ENCODE measurements at regions not wholly inside any gene's neighbourhood (a gene's known extent, or its start where the extent isn't known, plus 50 kb on each side); places are given as distances from the start of the nearest gene placed in this dataset.

DNA sequence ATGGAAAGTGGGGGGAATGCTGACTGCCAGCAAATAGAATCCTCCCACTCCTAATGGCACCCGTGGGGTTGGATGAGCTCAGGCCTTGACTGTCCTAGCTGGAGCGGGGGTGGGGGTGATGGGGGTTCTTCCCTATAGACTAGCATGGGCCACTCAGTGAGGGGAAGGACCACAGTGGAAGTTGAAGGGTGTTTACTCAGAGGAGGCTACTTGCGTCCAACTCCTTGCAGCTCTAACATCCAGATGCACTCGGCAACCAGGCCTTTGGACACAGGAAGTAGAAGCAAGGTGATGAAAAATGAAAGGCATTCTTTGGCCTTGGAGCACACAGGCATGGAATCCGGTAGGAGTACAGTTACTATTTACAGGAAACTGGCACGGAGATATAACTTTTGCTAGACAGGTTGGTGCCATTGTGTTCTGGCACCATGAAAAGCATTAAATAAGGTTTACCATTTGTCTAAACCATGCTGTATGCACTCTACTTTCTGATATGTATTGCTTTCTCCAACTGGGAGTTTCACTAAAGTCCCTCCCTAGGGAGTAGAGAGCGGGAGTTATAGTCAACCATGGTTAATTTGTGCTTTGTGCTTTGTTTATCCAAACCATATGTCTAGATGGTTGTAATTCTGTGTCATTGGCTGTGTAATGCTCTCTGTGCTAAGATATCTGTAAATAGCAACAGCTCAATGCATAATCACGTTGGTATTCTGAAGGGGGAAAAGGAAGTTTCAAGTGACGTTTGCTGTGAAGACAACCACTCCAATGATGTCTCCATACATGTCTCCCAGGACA lies 125.3 kb downstream of the TSHZ3 start:
- DNase-seq (ENCODE audit: low read depth in 4 of 4, low spot score in 1 of 4) = no peak

DNA sequence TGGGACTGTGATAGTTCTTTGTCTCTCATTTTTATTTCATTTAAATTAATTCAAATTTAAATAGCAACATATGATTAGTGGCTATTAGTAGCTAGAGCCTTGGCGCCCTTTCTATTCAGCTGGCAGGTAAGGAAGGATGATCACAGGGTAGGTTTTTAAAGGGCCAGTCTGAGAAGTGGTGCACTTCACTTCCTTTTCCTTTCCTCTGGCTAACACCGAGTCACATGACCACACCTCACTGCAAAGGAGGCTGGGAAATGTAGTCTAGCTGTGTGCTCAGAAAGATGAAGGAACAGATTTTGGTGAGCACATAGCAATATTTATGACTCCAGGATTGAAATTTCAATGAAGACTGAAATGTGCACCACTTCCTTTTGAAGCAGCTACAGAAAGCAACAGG lies 128.7 kb downstream of the TSHZ3 start:
- DNase-seq (ENCODE audit: low read depth in 4 of 4, low spot score in 1 of 4) = no peak

DNA sequence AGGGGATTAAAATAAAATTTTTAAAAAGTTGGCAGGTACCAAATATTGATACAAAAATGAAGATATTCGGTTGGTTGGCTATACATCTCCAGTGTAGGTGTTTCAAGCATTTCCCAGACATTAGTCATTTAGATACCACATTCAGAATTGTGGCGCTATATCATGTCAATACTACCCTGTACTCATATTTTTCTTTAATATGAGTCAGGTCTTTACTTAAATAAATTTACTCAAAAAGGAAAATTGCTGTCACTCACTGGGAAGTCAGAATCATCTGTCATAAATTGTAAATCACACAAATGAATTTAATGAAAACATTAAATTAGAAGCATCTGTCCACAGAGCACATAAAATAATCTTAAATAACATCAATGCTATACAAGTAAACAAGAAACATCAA lies 134.2 kb downstream of the TSHZ3 start:
- DNase-seq (ENCODE audit: low read depth in 4 of 4, low spot score in 1 of 4) = no peak

DNA sequence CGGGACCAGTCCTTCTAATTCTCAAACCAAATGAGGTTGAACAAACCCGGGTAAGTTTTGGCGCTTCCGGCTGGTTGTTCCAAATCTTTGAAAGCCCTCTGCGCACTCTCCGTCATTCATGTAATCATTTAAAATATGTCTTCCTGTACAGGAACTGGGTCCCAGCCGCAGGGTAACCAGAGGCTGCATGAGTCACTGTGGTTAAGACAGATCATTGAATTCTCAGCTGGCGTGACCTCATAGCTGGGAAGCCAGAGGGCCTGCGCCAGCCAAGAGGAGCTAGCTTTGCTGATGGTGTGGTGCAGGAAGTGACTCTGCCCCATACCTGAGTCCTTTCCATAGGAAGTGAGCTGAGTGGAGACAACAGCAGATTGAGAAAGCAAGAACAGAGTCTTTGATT lies 135.2 kb downstream of the TSHZ3 start:
- peak; percentile 60 to 80 (median 74) for DNase-seq (ENCODE audit: low read depth in 4 of 4, low spot score in 1 of 4)

DNA sequence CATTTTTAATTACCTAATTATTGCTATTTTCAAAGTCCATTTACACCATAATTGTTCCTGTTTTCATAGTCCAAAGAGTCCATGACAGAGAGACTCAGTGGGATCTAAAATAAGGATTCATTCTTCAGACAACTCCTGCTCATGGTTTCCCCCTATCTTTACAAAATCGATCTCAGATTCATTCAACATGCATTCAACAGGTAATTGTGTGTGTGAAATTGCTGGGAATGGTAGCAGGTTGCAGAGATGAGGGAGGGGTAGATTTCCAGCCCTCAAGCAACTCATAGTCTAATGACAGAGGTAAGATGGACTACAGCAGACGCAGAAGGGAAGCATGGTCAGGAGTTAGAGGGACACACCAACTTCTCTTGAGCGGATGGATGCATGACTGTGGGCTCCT lies 138.1 kb downstream of the TSHZ3 start:
- no peak for DNase-seq (ENCODE audit: low read depth in 4 of 4, low spot score in 1 of 4)

DNA sequence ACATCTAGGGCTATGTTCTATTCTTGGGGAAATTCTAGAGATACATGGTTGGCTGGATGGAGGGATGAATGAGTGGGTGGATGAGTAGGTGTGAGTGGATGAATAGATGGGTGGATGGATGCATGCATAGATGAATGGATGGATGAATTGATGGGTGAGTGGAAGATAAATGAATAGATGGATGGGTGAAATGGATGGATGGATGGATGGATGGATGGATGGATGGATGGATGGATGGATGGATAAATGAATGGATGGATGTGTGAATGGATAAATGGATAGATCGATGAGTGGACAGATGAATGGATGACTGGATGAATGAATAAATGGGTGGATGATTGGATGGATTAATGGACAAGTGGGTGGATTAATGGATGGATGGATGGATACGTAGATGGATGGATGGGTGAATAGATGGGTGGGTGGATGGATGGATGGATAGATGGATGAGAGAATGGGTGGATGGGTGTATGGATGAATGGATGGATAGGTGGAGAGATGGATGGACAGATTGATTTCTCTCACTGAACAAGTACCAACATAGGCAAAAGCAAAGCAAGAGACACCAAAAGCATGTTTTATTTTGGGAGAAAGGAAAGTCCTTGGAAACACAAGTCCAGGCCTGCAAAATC lies 143.2 kb downstream of the TSHZ3 start:
- no peak for DNase-seq (ENCODE audit: low read depth in 4 of 4, low spot score in 1 of 4)

DNA sequence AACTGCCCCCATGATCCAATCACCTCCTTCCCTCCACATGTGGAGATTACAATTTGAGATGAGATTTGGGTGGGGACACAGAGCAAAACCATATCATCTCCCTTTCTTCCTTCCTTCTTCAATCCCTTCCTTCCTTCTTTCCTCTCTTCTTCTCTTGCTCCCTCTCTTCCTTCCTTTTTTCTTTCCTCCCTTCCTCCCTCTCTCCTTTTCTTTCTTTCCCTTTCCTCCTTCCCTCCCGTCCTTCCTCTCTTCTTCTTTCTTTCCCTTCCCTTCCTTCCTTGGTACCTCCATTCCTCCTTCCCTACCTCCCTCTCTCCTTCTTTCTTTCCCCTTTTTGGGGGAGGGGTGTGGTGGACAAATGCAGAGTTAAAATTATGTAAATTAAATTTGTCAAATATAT lies 145.1 kb downstream of the TSHZ3 start:
- no peak for DNase-seq (ENCODE audit: low read depth in 4 of 4, low spot score in 1 of 4)

DNA sequence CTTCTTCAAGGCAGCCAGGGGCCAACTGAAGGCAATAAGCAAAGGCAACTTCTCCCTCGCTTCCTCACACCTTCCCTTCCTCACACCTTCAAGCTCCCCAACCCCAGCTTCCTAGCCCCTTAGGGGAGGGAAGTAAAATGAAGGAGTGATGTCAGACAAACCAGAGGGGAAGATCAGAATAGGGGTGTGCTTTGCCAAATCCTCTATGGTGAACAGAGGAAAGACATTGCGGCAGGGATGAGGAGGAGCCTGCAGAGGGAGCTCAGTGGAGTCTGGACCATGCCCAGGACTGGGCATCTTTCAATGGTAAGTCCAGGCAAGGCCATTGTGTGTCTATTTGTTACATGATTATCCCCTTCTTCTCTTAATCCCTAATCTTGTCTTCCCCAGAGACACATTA lies 164.0 kb downstream of the TSHZ3 start:
- DNase-seq (ENCODE audit: low read depth in 4 of 4, low spot score in 1 of 4) = no peak

DNA sequence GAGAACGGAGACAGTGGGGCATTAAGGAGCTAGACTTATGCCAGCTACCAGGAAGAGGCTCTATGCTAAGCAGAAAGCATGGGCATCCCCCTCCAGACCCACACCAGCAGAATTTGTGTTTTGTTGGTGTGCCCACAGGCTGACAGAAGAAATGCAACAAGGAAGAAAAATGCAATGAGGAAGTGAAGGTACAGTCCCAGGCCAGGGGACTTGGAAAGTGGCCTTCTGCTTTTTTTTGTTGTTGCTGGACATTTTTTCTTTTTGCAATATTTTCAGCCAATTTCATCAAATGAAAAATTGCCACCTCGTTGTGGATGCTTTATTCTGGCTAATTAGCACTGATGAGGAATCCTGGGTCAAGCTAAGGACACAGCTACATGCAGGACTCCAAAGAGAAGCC lies 167.7 kb downstream of the TSHZ3 start:
- no peak for DNase-seq (ENCODE audit: low read depth in 4 of 4, low spot score in 1 of 4)

DNA sequence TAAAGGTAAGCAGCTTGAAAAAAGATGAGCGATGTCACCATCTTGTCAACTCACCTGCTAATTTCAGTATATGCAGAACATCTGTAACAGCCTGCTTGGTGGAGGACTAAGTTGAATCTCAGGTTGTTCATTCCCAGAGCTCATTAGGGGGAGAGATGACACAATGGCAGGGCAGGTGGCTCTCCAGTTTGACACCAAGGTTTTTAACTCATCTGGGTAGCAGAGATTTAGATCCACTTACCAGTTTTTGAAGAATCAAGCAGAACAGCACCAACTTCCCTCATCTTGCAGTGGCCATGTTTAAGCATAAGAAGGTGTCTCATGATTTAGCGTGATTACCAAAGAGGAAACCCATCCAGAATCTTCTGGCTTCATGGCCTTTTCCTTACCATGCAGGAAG lies 168.3 kb downstream of the TSHZ3 start:
- DNase-seq (ENCODE audit: low read depth in 4 of 4, low spot score in 1 of 4) = no peak

DNA sequence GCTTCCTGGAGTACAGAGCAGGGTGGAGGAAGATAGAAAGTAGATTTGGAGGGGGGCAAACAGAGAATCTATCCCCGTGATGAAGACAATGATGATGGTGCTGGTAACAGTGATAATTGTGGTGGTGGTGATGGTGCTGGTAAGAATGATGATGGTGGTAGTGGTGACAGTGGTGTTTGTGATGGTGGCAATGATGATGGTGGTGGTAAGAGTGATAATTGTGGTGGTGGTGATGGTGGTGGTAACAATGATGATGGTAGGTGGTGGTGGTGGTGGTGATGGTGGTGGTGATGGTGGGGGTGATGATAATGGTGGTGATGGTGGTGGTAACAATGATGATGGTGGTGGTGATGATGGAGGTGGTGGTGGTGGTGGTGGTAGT lies 169.8 kb downstream of the TSHZ3 start:
- DNase-seq (ENCODE audit: low read depth in 4 of 4, low spot score in 1 of 4) = no peak

DNA sequence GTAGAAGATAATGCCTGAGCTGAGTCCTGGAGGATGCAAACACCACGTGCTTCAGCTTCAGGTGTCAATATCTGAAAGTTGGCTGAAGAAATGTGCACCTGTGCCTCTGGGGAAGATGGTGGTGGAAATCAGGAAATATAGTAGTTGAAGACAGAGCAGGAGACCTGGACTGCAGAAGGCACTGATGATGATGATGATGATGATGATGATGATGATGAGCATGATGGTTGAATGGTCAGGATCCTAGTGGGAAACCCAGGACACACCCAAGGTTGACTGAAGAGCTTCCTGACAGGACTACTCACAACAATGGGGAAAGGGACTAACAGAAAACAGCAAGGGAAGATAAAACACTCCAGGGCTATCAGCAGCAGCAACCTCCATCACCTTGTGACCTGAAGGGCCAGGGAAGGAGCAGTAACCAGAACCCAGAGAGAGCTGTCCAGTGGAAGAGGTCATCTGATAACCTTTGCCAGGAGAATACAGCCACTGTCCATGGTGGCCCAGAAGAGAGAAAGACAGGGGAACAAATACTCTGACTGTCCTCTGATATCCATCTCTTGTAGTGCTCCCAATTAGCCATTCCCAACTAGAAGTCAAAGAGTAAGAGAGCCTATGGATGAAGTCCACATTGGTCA lies 170.3 kb downstream of the TSHZ3 start:
- DNase-seq (ENCODE audit: low read depth in 4 of 4, low spot score in 1 of 4) = no peak

DNA sequence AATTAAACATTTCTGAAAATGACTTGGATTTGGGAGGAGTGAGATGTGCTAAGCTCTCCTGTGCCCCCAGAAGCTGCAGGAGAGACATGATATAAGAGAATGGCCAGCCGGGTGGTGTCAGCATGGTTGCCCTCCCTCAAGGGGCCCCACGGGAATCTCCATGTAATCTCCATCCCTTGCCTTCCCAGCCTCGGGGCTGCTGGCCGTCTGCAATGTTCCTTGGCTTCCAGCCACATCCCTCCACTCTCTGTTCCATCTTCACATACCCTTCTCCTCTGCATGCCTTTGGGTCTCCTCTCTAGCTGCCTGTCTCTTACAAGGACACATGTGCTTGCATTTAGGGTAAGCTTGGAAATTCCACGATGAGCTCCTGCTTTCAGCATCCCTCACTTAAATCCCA lies 172.0 kb downstream of the TSHZ3 start:
- no peak for DNase-seq (ENCODE audit: low read depth in 4 of 4, low spot score in 1 of 4)

DNA sequence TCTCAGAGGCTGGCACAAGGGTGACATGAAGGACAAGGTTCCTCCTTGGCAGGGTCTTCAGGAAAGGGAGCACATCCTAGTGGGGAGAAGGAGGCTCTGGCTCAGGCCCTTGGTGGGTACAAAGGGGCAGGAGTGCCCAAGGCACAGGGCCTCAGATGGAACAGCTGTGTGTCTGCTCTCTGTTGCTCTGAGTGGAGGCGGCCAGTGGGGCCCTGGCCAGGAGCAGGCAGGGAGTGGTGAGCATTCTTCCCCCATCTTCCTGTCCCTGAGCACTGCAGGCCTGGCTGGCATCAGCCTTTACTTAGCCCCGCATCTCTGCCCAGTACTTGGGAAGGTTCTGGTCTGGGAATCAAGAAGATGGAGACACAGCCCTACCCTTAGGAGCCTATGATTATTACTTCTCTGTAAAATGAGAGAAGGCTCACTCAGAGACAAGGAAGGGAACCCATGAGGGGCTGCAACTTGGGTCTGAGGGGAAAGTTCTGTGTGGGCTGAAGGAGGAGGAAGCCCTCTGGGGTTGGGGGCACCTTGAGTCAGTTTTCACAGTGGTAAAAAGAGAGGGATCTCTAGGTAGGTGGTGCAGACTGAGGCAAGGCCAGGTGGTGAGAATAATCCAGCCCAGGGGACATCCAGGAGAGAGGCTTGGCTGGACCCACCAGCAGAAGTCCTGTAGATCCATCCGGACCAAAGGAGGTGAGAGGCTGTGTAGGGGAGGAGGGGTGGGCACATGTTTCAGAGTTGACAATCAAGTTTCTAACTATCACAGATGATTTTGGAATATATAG lies 173.5 kb downstream of the TSHZ3 start:
- no peak for DNase-seq (ENCODE audit: low read depth in 4 of 4, low spot score in 1 of 4)

DNA sequence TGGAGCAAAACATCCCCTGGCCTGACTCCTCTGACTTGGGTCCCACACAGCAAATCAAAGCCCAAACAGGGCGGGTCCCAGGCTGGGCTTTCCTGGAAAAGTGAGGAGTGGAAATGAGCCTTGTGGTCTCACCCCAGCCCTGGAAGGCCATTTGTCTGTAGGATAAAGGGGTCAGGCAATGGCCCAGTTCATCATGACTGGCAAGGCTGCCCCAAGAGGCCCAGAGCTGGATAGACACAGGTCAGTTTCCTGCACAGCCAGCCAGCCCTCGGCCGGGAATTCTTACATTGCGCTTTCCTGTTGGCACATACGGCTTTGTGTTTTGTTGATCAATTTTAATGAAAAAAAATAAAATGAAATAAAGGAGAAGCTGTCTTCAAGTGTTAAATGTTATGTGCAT lies 174.3 kb downstream of the TSHZ3 start:
- DNase-seq (ENCODE audit: low read depth in 4 of 4, low spot score in 1 of 4) = no peak

DNA sequence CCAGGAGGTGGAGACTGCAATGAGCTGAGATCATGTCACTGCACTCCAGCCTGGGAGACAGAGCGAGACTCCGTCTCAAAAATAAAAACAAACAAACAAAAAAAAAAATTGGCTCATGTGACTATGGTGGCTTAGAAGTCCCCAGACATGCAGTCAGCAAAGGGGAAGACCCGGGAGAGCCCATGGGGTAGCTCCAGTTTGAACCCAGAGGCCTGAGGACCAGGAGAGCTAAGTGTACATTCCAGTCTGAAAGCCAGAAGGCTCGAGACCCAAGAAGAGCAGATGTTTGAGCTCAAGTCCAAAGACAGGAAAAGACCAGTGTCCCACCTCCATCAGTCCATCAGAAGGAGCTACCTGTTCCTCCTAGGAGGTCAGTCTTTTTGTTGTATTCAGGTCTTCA lies 175.2 kb downstream of the TSHZ3 start:
- no peak for DNase-seq (ENCODE audit: low read depth in 4 of 4, low spot score in 1 of 4)

DNA sequence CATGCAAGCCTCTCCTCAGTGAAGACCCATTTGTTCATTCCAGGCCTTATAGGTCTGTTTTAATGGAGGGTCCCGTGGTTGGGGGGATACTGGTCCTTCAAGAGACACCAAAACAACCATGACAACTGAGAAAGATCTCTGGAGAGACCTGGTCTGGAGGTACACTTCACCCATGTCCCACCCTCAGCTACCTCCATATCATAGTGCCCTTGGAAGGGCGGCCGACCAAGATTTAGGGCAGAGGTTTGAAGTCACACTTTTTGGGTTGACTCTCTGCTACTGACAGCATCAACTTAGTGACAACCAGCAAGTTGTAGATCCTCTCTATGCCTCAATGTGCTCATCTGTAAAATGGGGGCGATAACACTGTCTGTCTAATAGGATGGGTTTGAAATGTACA lies 177.3 kb downstream of the TSHZ3 start:
- DNase-seq (ENCODE audit: low read depth in 4 of 4, low spot score in 1 of 4) = no peak

DNA sequence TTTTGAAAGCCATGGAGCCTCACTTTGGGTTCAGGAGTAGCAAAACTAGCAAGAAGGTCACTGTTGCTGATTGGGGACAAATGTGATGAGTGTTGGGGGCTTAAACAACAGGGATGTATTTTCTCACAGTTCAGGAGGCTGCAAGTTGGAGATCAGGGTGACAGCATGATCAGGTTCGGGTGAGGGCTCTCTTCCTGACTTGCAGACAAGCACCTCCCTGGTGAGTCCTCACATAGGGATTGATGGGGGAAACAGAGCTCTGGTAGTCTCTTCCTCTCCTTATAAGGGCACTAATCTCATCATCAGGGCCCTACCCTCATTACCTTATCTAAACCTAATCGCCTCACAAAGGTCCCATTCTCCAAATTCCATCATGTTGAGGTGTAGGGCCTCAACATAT lies 179.2 kb downstream of the TSHZ3 start:
- no peak for DNase-seq (ENCODE audit: low read depth in 4 of 4, low spot score in 1 of 4)

DNA sequence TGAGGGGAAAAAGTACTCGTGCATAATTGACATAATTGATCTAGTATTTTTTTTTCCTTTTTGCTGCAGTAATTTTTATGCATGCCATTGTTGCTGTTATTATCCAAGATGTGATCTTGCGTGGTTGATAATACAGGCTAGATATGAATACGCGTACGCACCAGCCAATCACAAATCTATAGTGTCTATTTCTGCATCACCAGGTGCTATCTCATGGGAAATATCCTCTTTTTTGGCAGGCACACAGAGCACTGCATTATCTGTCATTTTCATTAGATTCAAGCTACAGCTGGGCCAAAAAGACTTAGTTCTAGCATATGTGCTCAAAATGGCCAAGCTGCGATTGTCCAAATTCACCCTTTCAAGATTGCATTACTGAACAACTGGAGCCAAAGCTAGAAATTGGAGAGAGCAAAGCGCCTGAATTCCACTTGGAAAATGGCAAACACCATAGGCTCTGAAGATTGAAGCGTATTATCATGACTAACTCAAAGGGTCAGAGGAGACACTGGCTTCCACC lies 181.1 kb downstream of the TSHZ3 start:
- DNase-seq (ENCODE audit: low read depth in 4 of 4, low spot score in 1 of 4) = no peak

DNA sequence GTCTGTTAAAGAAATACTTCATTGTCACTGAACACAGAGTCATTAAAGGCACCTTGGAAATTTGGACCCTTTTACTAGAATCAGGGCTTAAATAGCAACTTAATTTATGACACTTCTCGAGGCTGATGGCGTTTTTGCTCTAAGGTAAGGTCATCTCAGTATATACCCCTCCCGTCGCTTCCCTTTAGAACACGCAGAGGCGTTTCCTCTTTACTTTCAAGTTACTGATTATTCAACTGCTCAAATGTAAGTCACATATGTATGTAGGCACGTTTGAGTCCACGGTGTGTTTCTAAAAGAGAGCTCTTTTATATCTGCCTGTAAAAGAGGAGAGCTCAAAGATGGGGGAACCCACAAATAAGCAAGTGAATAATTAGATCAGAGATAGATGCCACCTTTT lies 181.5 kb downstream of the TSHZ3 start:
- DNase-seq (ENCODE audit: low read depth in 4 of 4, low spot score in 1 of 4) = no peak

DNA sequence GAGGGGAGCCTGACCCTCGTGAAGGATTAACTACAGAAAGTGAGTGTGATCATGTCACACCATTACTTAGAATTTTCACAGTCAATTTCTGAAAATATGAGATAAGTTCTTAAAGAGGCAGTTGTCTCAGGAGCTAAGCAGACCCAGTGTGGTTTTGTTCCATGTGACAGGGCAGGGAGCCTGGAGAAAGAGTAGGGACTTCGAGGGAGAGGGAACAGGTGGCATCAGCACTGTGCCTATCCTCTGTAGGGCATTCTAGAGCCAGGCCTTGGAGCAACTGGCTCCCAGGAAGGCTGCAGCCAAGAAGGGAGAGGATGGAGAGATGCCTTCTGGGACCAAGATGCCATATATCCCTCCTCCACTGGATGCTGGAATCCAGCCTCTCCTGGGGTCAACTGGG lies 183.0 kb downstream of the TSHZ3 start:
- DNase-seq (ENCODE audit: low read depth in 4 of 4, low spot score in 1 of 4) = no peak

All from stimulated activated CD4-positive, alpha-beta T cell treated with anti-CD3 and anti-CD28 coated beads, Interleukin-1b, Interleukin-23, amount 100 ng/mL, for 24 hours (primary cell).